ENCODE measurements at regions not wholly inside any gene's neighbourhood (a gene's known extent, or its start where the extent isn't known, plus 50 kb on each side); places are given as distances from the start of the nearest gene placed in this dataset.
"Not testable (repeated sequence)": the region's sequence is repeated elsewhere in the genome, so short reads cannot be mapped to it uniquely, and the experiment has no call there.

DNA sequence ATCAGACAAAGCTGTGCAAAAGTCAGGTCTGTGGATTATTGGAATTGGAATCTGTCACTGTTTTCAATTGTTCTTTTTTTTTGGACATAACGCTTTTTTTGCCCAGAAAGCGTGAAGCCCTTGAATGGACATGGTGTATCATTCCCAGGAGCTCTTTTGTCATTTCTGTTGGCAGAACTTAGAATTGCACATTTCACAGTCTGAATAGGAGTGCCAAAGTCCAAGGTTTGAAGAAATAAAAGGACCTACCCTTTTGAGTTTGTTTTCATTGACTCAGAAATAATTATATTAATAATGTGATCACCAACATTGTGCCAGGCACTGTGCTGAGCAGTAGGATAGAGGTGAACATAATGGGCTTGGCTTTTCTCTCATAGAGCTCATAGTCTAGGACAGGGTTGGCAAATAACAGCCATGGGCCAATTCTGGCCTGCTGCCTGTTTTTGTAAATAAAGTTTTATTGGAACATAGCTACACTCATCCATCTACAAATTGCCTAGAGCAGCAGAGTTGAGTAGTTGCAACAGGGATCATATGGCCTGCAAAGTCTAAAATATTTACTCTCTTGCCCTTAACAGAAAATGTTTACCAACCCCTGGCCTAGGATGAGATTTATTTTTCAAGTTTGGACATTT lies 62.6 kb upstream of the ATXN1 start:
- 98% methylated on average over 2 of the region's 2 CpGs for WGBS
- TF ChIP-seq, protein P1, sequence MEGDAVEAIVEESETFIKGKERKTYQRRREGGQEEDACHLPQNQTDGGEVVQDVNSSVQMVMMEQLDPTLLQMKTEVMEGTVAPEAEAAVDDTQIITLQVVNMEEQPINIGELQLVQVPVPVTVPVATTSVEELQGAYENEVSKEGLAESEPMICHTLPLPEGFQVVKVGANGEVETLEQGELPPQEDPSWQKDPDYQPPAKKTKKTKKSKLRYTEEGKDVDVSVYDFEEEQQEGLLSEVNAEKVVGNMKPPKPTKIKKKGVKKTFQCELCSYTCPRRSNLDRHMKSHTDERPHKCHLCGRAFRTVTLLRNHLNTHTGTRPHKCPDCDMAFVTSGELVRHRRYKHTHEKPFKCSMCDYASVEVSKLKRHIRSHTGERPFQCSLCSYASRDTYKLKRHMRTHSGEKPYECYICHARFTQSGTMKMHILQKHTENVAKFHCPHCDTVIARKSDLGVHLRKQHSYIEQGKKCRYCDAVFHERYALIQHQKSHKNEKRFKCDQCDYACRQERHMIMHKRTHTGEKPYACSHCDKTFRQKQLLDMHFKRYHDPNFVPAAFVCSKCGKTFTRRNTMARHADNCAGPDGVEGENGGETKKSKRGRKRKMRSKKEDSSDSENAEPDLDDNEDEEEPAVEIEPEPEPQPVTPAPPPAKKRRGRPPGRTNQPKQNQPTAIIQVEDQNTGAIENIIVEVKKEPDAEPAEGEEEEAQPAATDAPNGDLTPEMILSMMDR (IDR thresholded peaks at IDR 0.05) = no peak
- no peaks in the 10 kb centered on the region for H3K4me1 ChIP-seq
- no peaks in the 10 kb centered on the region for H3K27me3 ChIP-seq
- H3K27ac ChIP-seq = no peak overlapping the region
- no peaks in the 10 kb centered on the region for H3K36me3 ChIP-seq
- no peaks in the 10 kb centered on the region for H3K9me3 ChIP-seq
- no peak for DNase-seq (ENCODE audit: low spot score in 2 of 2)
- no peak overlapping the region for H3K4me3 ChIP-seq

DNA sequence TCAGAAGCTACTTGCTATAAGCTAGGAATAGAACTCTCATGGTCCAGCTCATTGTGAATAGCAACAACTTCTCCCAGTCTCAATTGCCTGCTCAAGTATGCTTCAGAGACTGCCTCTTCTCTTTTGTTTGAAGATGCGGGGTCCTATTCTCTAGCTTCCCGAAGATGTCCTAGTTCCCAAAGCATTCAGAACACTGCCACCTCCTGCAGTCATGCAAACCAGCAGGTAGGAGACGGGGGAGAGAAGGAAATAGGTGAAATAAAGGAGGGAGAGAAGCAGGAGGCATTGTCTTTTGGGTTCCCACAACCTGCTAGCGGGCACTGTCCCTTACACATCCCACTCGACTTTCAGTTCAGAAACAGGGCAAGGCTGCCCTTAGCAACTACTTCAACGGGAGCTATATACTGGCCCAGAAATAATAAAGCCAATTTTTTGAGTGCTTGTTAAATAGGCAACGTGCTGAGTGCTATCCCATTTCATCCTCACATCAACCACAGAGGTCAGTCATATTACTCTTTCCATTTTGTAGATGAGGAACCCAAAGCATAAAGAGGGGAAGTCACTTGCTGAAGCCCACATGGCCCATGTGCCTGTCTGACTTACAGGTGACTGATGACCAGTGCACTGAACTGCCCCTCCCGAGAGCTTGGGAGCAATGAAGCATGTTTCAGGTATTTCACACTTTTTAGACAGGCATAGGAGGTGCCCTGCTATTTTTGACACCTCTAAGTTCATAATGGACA lies 61.9 kb upstream of the ATXN1 start:
- TF ChIP-seq POLR2A (IDR thresholded peaks at IDR 0.05) = no peak
- TF ChIP-seq POLR2AphosphoS5 (IDR thresholded peaks at IDR 0.05) = no peak
- TF ChIP-seq EP300 (IDR thresholded peaks at IDR 0.05) = no peak
- TF ChIP-seq, protein P1 (IDR thresholded peaks at IDR 0.05) = no peak
- no peak overlapping the region for H3K27ac ChIP-seq
- no peaks in the 10 kb centered on the region for H3K36me3 ChIP-seq
- H3K27me3 ChIP-seq = no peaks in the 10 kb centered on the region
- H3K9me3 ChIP-seq = no peaks in the 10 kb centered on the region
- no peak for DNase-seq (ENCODE audit: low spot score in 2 of 2)
- no peak overlapping the region for H3K4me3 ChIP-seq
- H3K4me1 ChIP-seq = no peaks in the 10 kb centered on the region
- WGBS = 81% methylated on average over 8 of the region's 8 CpGs

DNA sequence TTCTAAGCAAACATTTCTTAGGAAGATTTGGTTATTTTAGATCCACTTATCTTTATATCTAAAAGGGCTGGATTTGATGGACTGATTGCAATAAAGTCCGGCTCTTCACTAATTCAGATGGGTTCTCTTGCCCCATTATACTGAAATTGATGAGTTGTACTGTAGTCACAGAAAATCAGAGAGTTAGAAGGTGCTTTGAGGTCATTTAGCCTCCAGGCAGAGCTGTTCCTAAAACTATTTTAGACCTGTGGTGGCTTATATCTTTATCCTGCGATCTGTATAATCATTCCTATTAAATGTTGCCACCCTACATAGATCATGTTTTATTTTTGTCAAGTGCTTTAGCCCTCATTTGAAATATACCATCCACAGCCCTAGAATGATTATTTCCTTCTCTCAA lies 61.3 kb upstream of the ATXN1 start:
- Histone ChIP-seq H3K9me3 (no peaks in the 10 kb centered on the region), H3K4me3 (no peak overlapping the region), H3K27ac (no peak overlapping the region), H3K4me1 (no peaks in the 10 kb centered on the region), H3K27me3 (no peaks in the 10 kb centered on the region), H3K36me3 (no peaks in the 10 kb centered on the region)
- WGBS = 56% methylated on average over 2 of the region's 2 CpGs
- TF ChIP-seq POLR2AphosphoS5 (IDR thresholded peaks at IDR 0.05) = no peak
- TF ChIP-seq POLR2A (IDR thresholded peaks at IDR 0.05) = no peak
- TF ChIP-seq, protein P1 (IDR thresholded peaks at IDR 0.05) = no peak
- TF ChIP-seq EP300 (IDR thresholded peaks at IDR 0.05) = no peak
- no peak for DNase-seq (ENCODE audit: low spot score in 2 of 2)

DNA sequence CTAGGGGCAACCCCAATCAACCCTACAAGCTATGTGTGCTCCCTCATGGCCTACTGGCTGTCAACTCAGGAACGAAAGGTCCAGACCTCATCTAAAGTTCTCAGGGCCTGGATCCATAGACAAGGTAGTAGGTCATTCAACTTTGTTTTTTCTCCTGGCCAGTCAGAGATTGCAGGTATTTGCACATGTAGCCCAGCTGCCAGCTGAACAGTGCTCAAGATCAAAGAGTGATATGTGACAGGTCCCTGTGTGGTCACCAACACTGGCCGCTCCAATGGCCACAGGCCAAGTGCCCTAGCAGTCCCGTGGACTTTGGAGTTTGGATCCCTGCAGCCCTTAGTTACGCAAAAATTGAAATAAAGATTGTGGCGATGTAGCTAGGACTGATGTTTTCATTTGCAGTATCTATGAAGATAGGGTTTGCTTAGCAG lies 60.6 kb upstream of the ATXN1 start:
- H3K27me3 ChIP-seq = no peaks in the 10 kb centered on the region
- WGBS = 86% methylated on average over 5 of the region's 5 CpGs
- H3K4me3 ChIP-seq = no peak overlapping the region
- no peak overlapping the region for H3K27ac ChIP-seq
- H3K9me3 ChIP-seq = no peaks in the 10 kb centered on the region
- H3K36me3 ChIP-seq = no peaks in the 10 kb centered on the region
- no peak for TF ChIP-seq POLR2AphosphoS5 (IDR thresholded peaks at IDR 0.05)
- TF ChIP-seq, protein P1 (IDR thresholded peaks at IDR 0.05) = no peak
- TF ChIP-seq POLR2A (IDR thresholded peaks at IDR 0.05) = no peak
- TF ChIP-seq EP300 (IDR thresholded peaks at IDR 0.05) = no peak
- H3K4me1 ChIP-seq = no peaks in the 10 kb centered on the region
- DNase-seq (ENCODE audit: low spot score in 2 of 2) = no peak

DNA sequence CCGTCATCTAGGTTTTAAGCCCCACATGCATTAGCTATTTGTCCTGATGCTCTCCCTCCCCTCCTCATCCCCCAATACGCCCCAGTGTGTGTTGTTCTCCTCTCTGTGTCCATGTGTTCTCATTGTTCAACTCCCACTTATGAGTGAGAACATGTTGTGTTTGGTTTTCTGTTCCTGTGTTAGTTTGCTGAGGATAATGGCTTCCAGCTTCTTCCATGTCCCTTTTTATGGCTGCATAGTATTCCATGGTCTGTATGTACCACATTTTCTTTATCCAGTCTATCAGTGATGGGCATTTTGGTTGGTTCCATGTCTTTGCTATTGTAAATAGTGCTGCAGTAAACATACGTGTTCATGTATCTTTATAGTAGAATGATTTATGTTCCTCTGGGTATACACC lies 59.0 kb upstream of the ATXN1 start:
- not testable (repeated sequence) for H3K27ac ChIP-seq; H3K27me3 ChIP-seq; H3K9me3 ChIP-seq; H3K4me3 ChIP-seq; H3K36me3 ChIP-seq; DNase-seq (ENCODE audit: low spot score in 2 of 2); H3K4me1 ChIP-seq
- WGBS = 91% methylated on average over 3 of the region's 3 CpGs

Measured in suprapubic skin (tissue), 4 donors.